ENCODE measurements at regions not wholly inside any gene's neighbourhood (a gene's known extent, or its start where the extent isn't known, plus 50 kb on each side); places are given as distances from the start of the nearest gene placed in this dataset.

DNA sequence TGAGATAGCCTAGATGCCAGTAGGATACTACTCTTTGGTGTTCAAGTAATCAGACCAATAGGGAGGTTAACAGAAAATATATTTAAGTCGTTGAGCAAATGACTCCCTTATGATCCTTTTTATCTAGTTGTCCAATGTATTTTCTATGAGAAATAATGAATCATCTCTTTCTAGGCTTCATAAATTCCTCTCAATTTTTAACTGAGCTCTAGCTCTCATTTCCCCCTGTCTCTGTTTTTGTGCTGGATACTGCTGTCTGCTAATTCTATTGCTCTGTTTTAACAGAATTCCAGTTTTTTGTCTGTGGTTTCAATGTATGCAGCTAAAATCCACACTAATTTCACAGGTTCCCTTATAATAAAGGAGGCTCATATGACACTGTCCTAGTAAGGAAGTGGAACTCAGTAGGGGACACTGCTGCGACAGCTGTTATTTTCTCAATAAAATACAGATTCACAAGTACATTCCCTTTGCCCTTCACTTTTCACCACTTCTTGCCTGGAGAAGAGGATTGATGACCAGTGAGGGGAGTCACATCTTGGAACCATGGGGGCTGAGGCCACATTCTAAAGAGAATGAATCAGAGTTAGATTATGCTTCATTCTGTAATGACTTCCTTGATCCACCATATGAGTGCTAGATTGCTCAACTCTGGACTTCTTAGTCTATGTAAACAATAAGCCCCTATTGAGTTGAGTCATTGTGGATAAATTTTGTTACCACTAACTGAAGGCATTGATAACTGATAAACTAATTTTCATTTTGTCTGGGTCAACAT, 558.7 kb upstream of the KCNMB2 start:
- no peak overlapping the region for H3K4me3 ChIP-seq (ENCODE audit: low read length)
- no peak for TF ChIP-seq ZNF274 (IDR thresholded peaks at IDR 0.05; ENCODE audit: low read depth, low read length)

GRCh38 chr3:177978946-177979345, 557.3 kb upstream of the KCNMB2 start:
- no peak for TF ChIP-seq ZNF274 (IDR thresholded peaks at IDR 0.05; ENCODE audit: low read depth, low read length)

DNA sequence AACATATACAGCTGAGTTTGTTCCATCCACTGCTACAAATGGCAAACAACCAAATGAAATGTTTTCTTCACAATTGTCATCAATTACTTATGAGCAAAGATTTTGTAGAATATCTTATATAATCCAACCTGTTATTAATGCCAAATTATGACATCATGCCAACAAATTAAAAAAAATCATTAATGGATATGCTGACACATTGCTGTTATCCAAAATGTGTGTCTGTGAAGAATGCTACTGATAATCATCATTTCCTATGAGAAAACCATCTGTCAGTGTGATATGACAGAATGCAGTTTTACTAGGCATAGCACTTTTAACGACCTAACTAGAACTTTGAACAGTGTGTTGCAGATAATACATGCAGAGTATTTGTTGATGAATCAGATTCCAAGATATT, 556.5 kb upstream of the KCNMB2 start:
- no peak overlapping the region for H3K4me3 ChIP-seq (ENCODE audit: low read length)
- TF ChIP-seq ZNF274 (IDR thresholded peaks at IDR 0.05; ENCODE audit: low read depth, low read length): no peak

More at GRCh38 chr3:177978946-177979345, 557.3 kb upstream of the KCNMB2 start:
- H3K4me3 ChIP-seq (ENCODE audit: low read length): no peak overlapping the region

DNA sequence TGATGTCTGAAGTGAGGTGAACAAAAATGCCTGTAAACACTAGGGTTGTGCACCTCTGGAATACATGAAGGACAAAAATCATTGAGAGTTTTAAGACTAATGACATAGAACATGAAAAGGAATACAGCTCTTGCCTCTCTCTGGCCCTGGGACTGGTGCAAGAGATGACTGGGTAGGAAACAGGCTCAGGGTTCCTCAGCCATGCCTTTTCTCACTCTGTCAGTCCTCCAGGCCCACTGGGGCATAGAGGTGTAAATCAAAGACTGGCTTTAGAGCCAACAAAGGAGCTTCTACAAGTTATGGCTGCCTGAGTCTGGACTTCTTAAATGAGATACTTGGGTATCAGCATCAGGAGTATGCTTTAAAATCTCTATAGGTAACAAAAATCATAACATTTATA, 554.7 kb upstream of the KCNMB2 start:
- TF ChIP-seq ZNF274 (IDR thresholded peaks at IDR 0.05; ENCODE audit: low read depth, low read length): no peak
- no peak overlapping the region for H3K4me3 ChIP-seq (ENCODE audit: low read length)

- no peak overlapping the region for H3K4me3 ChIP-seq (ENCODE audit: low read length)
- TF ChIP-seq ZNF274 (IDR thresholded peaks at IDR 0.05; ENCODE audit: low read depth, low read length): no peak
Measured at GRCh38 chr3:177982034-177982433, 554.2 kb upstream of the KCNMB2 start.

GRCh38 chr3:177983320-177983719, 552.9 kb upstream of the KCNMB2 start:
- TF ChIP-seq ZNF274 (IDR thresholded peaks at IDR 0.05; ENCODE audit: low read depth, low read length): no peak
- no peak overlapping the region for H3K4me3 ChIP-seq (ENCODE audit: low read length)

DNA sequence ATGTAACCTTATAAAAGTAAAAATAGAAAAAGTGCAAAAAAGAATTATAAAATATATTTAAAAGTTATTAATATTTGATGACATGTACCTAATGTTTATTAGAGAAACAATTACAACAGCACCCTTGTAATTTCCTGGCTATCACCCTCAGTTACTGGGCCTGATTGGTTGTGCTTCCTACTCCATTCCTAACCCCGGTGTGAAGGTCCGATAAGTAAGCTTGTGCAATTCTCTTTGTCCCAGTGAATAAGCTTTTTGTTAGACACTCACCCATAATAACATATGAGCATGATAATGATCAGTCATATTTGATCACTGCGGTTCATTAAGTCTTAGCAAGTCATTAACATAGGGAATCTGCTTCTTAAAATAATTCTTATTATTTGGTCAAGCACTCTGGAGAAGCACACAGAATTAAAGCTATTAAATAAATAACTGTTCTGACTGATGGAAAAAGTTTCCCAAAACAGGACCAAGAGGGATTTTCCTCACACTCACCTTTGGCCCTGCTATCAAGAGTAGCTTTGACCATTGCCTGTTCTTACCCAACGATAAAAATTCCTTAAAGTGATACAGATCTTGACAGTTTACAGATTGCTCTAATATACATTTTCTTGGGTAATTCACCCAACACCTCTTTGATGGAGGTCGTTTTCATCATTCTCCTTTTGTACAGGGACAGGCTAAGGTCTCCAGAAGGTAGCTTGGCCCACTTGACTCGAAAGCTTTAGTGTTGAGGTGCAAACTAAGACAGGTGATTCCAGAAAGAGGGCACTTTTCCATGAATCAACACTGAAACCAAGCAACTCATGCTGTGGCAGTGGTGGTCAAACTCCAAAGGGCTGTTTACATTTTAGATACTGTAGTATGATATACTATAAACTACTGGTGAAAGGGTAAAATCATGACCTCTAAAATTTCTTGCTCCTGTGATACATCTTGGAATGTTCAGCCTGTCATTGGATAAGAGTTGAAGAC, 543.0 kb upstream of the KCNMB2 start:
- no peak overlapping the region for H3K4me3 ChIP-seq (ENCODE audit: low read length)
- no peak for TF ChIP-seq ZNF274 (IDR thresholded peaks at IDR 0.05; ENCODE audit: low read depth, low read length)

DNA sequence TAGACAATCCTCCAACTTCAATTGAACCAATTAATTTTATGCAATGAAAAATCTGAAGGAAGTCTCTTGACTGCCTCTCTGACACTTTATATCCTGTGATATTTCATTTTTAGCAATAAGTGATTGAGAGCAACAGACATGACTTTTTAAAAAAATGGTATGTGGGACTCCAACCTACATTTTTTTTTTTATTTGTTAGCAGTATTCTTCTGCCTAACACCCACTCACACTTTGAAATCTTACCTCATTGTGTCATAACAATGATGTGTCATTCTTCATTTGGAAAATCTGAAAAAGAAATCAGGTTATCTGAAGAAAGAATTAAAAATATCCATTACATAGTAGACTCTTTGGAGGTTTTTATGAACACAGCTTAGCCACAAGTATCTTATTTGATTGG, 541.3 kb upstream of the KCNMB2 start:
- H3K4me3 ChIP-seq (ENCODE audit: low read length): no peak overlapping the region
- TF ChIP-seq ZNF274 (IDR thresholded peaks at IDR 0.05; ENCODE audit: low read depth, low read length): no peak

- no peak overlapping the region for H3K4me3 ChIP-seq (ENCODE audit: low read length)
- TF ChIP-seq ZNF274 (IDR thresholded peaks at IDR 0.05; ENCODE audit: low read depth, low read length): no peak
Measured at GRCh38 chr3:177995381-177996085, 540.7 kb upstream of the KCNMB2 start.

DNA sequence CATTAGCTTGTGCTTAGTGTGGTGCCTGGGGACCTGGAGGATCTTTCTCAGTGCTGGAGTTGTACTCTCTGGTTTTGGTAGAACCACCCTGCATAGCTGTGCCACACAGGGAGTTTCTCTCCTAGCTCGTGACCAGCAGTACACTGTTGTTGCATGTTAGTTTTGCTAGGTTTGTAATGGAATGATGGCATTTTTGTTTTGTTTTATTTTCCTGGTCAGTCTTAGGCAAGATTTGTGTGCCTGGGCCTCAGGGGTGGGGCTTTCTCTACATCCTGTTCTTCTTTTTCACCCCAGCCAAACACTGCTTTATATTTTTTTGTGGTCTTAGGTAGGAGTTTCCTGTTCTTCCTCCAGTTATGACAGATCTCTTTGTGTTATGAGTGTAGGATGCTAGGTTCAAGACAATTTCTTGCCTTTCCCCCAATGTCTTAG, 534.5 kb upstream of the KCNMB2 start:
- no peak overlapping the region for H3K4me3 ChIP-seq (ENCODE audit: low read length)
- no peak for TF ChIP-seq ZNF274 (IDR thresholded peaks at IDR 0.05; ENCODE audit: low read depth, low read length)

GRCh38 chr3:178002113-178002512, 534.1 kb upstream of the KCNMB2 start:
- no peak for TF ChIP-seq ZNF274 (IDR thresholded peaks at IDR 0.05; ENCODE audit: low read depth, low read length)
- H3K4me3 ChIP-seq (ENCODE audit: low read length): no peak overlapping the region

DNA sequence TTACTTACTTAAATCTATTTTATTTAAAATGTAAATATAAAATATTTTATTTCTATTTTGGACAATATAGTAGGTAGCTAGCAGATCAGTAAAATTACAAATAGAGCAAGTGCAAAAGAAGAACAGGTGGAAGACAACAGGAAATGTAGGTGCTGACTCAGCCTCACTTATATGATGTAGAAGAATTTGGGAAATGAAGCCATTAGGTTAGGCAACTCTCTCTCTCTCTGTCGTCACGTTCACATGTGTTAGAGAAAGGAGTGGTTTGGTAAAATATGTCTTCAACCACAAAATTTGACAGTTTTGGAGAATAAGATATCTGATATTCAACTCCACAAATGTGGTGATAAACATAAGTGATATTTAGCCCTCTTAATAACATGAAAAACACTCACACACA, 532.5 kb upstream of the KCNMB2 start:
- no peak for TF ChIP-seq ZNF274 (IDR thresholded peaks at IDR 0.05; ENCODE audit: low read depth, low read length)

DNA sequence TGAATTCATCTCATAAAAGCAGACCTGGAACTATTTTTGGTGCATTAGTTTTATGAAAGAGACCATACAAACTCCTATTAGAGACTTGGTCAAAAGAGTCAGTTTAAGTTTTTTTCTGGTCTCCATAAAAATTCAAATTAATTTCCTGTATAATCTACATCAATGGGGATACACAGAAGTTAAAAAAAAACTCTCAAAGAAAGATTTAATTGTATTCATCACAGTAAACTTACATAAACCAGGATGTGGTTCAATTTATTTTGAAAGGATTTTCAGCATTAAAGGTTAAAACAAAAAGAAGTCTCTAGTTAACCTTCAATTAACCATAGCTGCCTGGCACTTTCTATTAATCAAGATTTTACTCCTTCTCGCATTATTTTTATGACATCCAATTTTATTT, 530.3 kb upstream of the KCNMB2 start:
- no peak for TF ChIP-seq ZNF274 (IDR thresholded peaks at IDR 0.05; ENCODE audit: low read depth, low read length)
- no peak overlapping the region for H3K4me3 ChIP-seq (ENCODE audit: low read length)

More for the DNA sequence above, 532.5 kb upstream of the KCNMB2 start:
- H3K4me3 ChIP-seq (ENCODE audit: low read length): no peak overlapping the region

DNA sequence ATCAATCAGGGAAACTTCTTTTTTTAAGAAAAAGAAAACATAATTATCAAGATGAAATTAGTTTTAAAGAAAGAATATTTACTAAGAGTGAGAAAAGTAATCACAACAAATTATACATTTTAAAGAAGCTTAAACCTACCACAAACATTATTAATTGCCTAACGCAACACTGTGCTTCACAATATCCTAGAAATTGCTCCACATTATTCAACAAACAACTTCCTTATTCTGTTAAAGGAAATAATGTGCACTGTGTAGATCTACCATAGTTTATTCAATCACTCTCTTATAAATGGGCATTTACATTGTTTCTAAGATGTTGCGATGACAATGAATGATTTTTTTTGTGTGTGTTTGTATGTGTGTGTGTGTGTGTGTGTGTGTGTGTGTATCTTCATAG, 525.9 kb upstream of the KCNMB2 start:
- TF ChIP-seq ZNF274 (IDR thresholded peaks at IDR 0.05; ENCODE audit: low read depth, low read length): no peak

More for the DNA sequence above, 525.9 kb upstream of the KCNMB2 start:
- H3K4me3 ChIP-seq (ENCODE audit: low read length): no peak overlapping the region

Data from GM08714 (cell line).